Body of pancreas (tissue), 4 donors: ENCODE measurements at regions not wholly inside any gene's neighbourhood (a gene's known extent, or its start where the extent isn't known, plus 50 kb on each side); places are given as distances from the start of the nearest gene placed in this dataset.

ENCODE experiments used
- CTCF ChIP-seq, 7 experiments: fragments of 450-650 bp in 4 of 7; fragments of 200-600 bp in 3 of 7; sonication (generic) in 3 of 7; IDR thresholded peaks; one replicate each; pipeline ENCODE4 v1.5.1; 2016 to 2019; ENCODE audit warnings: antibody characterized with exemption in 7 of 7
- POLR2A ChIP-seq, 3 donors: fragments of 450-650 bp; IDR thresholded peaks; one replicate each; pipeline ENCODE4 v1.6.1; 2016; ENCODE audit warnings: antibody characterized with exemption in 3 of 3, mild to moderate bottlenecking in 2 of 3

GRCh38 chr4:163072222-163072621 lies 94.5 kb downstream of the NAF1 start:
- no peak for TF ChIP-seq POLR2A (IDR thresholded peaks at IDR 0.05)
- no peak for TF ChIP-seq CTCF (IDR thresholded peaks at IDR 0.05)
